Mesothelial cell of epicardium (in vitro differentiated cells): ENCODE measurements at regions not wholly inside any gene's neighbourhood (a gene's known extent, or its start where the extent isn't known, plus 50 kb on each side); places are given as distances from the start of the nearest gene placed in this dataset.

Source experiments
- DNase-seq, 2 experiments: peaks; one replicate each; pipeline ENCODE4 v3.0.0; 2021; ENCODE audit warnings: low spot score in 2 of 2; ENCODE audit not compliant: unreplicated experiment in 2 of 2
- H3K27ac Mint-ChIP-seq: 2 replicates; pipeline ENCODE4 v1.8.0; 2021; ENCODE audit warnings: mixed read lengths
- H3K27me3 Mint-ChIP-seq: 2 replicates; pipeline ENCODE4 v1.8.0; 2021; ENCODE audit warnings: low read depth, mixed read lengths
- H3K36me3 Mint-ChIP-seq: 2 replicates; pipeline ENCODE4 v1.8.0; 2021; ENCODE audit warnings: mixed read lengths
- H3K4me1 Mint-ChIP-seq: 2 replicates; pipeline ENCODE4 v1.8.0; 2021; ENCODE audit warnings: mixed read lengths
- H3K4me3 Mint-ChIP-seq: 2 replicates; pipeline ENCODE4 v1.8.0; 2021; ENCODE audit warnings: mild to moderate bottlenecking, moderate library complexity, mixed read lengths
- H3K9me3 Mint-ChIP-seq: 2 replicates; pipeline ENCODE4 v1.8.0; 2021; ENCODE audit warnings: mixed read lengths
- CTCF ChIP-seq: fragments of 200-600 bp; sonication (generic); IDR thresholded peaks from one replicate; pipeline ENCODE4 v1.5.0; 2021; ENCODE audit warnings: antibody characterized with exemption; ENCODE audit not compliant: unreplicated experiment

DNA sequence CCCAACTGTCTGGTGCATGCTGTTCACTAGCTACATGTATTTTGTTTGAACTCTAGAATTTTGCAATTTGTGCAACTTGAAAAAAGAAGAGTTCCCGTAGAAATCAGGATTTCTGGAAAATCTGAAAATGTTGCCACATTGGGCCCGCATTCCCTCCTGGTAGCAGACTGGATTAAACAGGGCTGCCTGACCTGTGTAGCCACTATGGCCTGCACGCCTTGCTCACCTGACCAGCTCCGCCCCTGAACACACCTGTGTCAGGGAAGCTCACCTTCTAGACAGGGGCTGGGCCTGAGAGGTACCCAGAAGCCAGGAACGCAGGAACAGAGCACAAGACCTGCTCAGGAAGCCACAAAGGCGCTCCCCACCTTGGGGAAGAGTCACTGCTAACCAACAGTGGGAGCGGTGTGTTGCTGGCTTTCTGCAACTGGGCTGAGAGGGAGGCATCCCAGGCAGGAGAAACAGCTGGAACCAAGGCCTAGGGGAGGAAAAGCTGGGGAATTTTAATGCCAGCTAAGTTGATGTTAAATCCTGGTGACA lies 106.5 kb downstream of the UQCRFS1 start:
- Mint-ChIP-seq H3K36me3 (no peaks in the 10 kb centered on the region), H3K4me1 (no peaks in the 10 kb centered on the region), H3K27ac (no peak overlapping the region), H3K27me3 (peaks cover 10% of the 10 kb centered on the region), H3K4me3 (no peak overlapping the region), H3K9me3 (no peaks in the 10 kb centered on the region)
- DNase-seq = no peak
- no peak for TF ChIP-seq CTCF

DNA sequence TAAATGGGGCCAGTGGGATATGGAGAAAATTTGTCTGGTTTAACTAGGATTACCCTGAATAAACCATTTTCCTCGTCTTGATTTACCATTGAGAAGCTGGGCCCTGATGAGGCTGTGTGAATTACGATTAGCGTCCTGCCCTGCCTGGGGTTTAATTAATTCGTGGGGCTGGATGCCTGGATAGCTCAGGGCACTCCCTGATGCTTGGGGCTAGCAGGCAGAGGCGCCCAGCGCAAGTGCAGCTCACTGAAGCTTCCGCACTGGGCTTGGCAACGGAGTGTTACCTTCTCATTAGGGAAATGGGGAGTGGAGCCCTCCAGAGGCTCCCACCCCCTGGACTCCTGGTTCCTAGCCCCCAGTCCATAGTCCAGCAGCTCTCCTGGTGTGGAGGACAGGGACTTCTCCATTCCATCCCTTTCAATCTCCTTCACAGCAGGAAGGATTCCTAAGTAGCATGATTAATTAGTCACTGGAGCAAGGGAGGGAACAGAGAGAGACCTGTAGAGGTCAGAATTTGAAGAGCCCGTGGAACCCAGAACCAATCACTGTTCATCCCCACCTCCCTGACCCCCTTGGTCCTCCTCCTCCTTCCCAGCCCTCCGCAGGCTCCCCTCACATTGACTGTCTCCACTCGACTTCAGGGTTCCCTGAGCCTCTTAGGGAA lies 107.2 kb downstream of the UQCRFS1 start:
- H3K27ac Mint-ChIP-seq = no peak overlapping the region
- H3K4me1 Mint-ChIP-seq = no peaks in the 10 kb centered on the region
- no peak for TF ChIP-seq CTCF
- H3K36me3 Mint-ChIP-seq = no peaks in the 10 kb centered on the region
- no peak for DNase-seq
- H3K4me3 Mint-ChIP-seq = no peak overlapping the region
- H3K27me3 Mint-ChIP-seq = peaks cover 10% of the 10 kb centered on the region
- no peaks in the 10 kb centered on the region for H3K9me3 Mint-ChIP-seq

- no peak for DNase-seq
- Mint-ChIP-seq H3K27ac (no peak overlapping the region), H3K4me3 (no peak overlapping the region), H3K27me3 (peaks cover 10% of the 10 kb centered on the region), H3K4me1 (no peaks in the 10 kb centered on the region), H3K36me3 (no peaks in the 10 kb centered on the region), H3K9me3 (peaks cover 4% of the 10 kb centered on the region)
- TF ChIP-seq CTCF = no peak
Observed at GRCh38 chr19:29104605-29105241, 108.2 kb downstream of the UQCRFS1 start.

DNA sequence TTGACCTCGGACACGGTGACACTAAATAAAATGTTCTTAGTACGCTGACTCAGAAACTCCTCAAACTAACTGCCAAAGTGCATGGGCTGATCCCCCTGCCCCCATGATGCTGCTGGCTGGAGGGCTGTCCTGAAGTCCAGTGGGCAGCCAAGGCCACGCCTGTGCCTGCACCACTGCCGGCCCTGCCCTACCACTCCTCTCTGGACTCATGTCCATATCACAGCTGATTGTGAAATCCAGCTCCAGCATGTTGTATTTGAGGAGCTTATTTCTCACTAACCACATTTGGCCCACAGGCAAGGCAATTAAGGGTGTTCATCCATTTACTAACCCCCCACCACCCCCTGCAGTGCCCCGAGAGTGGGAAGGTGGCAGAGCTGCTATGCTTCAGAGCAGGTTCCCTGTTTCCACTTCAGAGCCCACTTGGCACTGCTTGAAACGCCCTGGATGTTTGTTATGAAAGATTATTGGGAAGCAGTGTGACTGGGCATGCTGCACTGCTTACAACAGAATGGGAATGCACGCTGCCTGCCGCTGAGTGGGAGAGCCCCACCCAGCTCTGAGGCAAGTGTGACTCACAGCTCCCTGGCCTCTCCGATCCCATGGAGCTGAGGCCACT lies 114.0 kb downstream of the UQCRFS1 start:
- Mint-ChIP-seq H3K27ac (no peak overlapping the region), H3K36me3 (no peaks in the 10 kb centered on the region), H3K4me3 (no peak overlapping the region), H3K27me3 (peaks cover 5% of the 10 kb centered on the region), H3K4me1 (no peaks in the 10 kb centered on the region), H3K9me3 (peaks cover 4% of the 10 kb centered on the region)
- TF ChIP-seq CTCF = no peak
- no peak for DNase-seq

DNA sequence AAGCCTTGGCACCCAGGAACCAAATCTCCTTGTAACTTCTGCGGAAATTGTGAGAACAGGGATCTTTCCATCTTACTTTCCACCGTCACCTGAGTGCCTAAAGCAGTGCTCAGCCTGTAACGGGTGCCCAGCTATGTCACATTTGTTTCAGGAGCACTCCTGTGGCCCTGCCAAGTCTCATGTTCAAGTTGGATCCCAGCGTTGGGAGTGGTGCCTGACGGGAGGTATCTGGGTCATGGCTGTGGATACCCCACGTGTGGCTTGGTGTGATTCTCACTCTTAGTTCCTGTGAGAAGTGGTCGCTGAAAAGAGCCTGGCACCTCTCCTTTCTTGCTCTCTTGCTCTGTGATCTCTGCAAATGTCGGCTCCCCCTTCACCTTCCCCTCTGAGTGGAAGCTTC lies 114.9 kb downstream of the UQCRFS1 start:
- Mint-ChIP-seq H3K4me3 (no peak overlapping the region), H3K27me3 (peaks cover 5% of the 10 kb centered on the region), H3K27ac (no peak overlapping the region), H3K36me3 (no peaks in the 10 kb centered on the region), H3K4me1 (no peaks in the 10 kb centered on the region), H3K9me3 (peaks cover 4% of the 10 kb centered on the region)
- DNase-seq = no peak
- no peak for TF ChIP-seq CTCF
